ENCODE measurements at regions not wholly inside any gene's neighbourhood (a gene's known extent, or its start where the extent isn't known, plus 50 kb on each side); places are given as distances from the start of the nearest gene placed in this dataset.

- intact Hi-C loops (cut with DNase I) = no loop called here
- 87 to 90% methylated on average over 1 of the region's 1 CpG for WGBS, 2 donors
These were observed 300.0 kb upstream of the CWC22 start for GRCh38 chr2:180307096-180307495.

GRCh38 chr2:180306346-180306745 lies 299.2 kb upstream of the CWC22 start:
- Histone ChIP-seq H3K4me3 (no peak overlapping the region), H3K36me3 (no peaks in the 10 kb centered on the region), H3K4me1 (no peaks in the 10 kb centered on the region), H3K27ac (no peak overlapping the region), H3K27me3 (no peaks in the 10 kb centered on the region), H3K9me3 (no peaks in the 10 kb centered on the region)
- TF ChIP-seq CTCF (IDR thresholded peaks at IDR 0.05) (no peak), POLR2A (IDR thresholded peaks at IDR 0.05) (no peak)
- WGBS, 2 donors = 79% methylated on average over 2 of the region's 2 CpGs
- intact Hi-C loops (cut with DNase I) = no loop called here
- DNase-seq = no peak

More at GRCh38 chr2:180307096-180307495, 300.0 kb upstream of the CWC22 start:
- no peaks in the 10 kb centered on the region for H3K4me1 ChIP-seq
- DNase-seq = no peak
- no peaks in the 10 kb centered on the region for H3K9me3 ChIP-seq
- H3K27me3 ChIP-seq = no peaks in the 10 kb centered on the region
- no peak overlapping the region for H3K4me3 ChIP-seq
- no peaks in the 10 kb centered on the region for H3K36me3 ChIP-seq
- H3K27ac ChIP-seq = no peak overlapping the region
- TF ChIP-seq POLR2A (IDR thresholded peaks at IDR 0.05) (no peak), CTCF (IDR thresholded peaks at IDR 0.05) (no peak)

GRCh38 chr2:180291552-180292421 lies 284.7 kb upstream of the CWC22 start:
- WGBS, 2 donors = 51 to 76% methylated on average over 6 of the region's 6 CpGs
- Histone ChIP-seq H3K4me1 (peaks cover 0 to 5% (median 0%) of the 10 kb centered on the region in 3 donors), H3K4me3 (no peak overlapping the region), H3K9me3 (no peaks in the 10 kb centered on the region), H3K27ac (no peak overlapping the region), H3K36me3 (no peaks in the 10 kb centered on the region), H3K27me3 (no peaks in the 10 kb centered on the region)
- intact Hi-C loops (cut with DNase I) = no loop called here
- no peak for DNase-seq
- TF ChIP-seq POLR2A (IDR thresholded peaks at IDR 0.05) (no peak), CTCF (IDR thresholded peaks at IDR 0.05) (no peak)

GRCh38 chr2:180291060-180291459 lies 284.0 kb upstream of the CWC22 start:
- no peaks in the 10 kb centered on the region for H3K36me3 ChIP-seq
- no peak overlapping the region for H3K27ac ChIP-seq
- DNase-seq = no peak
- 43 to 50% methylated on average over 2 of the region's 2 CpGs for WGBS, 2 donors
- H3K4me1 ChIP-seq = peaks cover 0 to 5% (median 0%) of the 10 kb centered on the region in 3 donors
- H3K9me3 ChIP-seq = no peaks in the 10 kb centered on the region
- H3K27me3 ChIP-seq = no peaks in the 10 kb centered on the region
- no peak overlapping the region for H3K4me3 ChIP-seq
- intact Hi-C loops (cut with DNase I) = no loop called here
- TF ChIP-seq POLR2A (IDR thresholded peaks at IDR 0.05) (no peak), CTCF (IDR thresholded peaks at IDR 0.05) (no peak)

GRCh38 chr2:180289627-180290026 lies 282.5 kb upstream of the CWC22 start:
- no peak for TF ChIP-seq POLR2A (IDR thresholded peaks at IDR 0.05)
- no peak for TF ChIP-seq CTCF (IDR thresholded peaks at IDR 0.05)
- H3K9me3 ChIP-seq = no peaks in the 10 kb centered on the region
- no peak for DNase-seq
- intact Hi-C loops (cut with DNase I) = no loop called here
- no peak overlapping the region for H3K27ac ChIP-seq
- peaks cover 0 to 5% (median 0%) of the 10 kb centered on the region in 3 donors for H3K4me1 ChIP-seq
- 73 to 80% methylated on average over 4 of the region's 4 CpGs for WGBS, 2 donors
- H3K36me3 ChIP-seq = no peaks in the 10 kb centered on the region
- H3K27me3 ChIP-seq = no peaks in the 10 kb centered on the region
- H3K4me3 ChIP-seq = no peak overlapping the region
